ENCODE measurements at regions not wholly inside any gene's neighbourhood (a gene's known extent, or its start where the extent isn't known, plus 50 kb on each side); places are given as distances from the start of the nearest gene placed in this dataset.
"Not testable (repeated sequence)": the region's sequence is repeated elsewhere in the genome, so short reads cannot be mapped to it uniquely, and the experiment has no call there.

GRCh38 chr11:22078063-22078462, 114.8 kb upstream of the ANO5 start:
- DNase-seq, result no peak

- no peak for DNase-seq
These were observed 113.6 kb upstream of the ANO5 start for GRCh38 chr11:22079133-22079872.

- no peak for DNase-seq
These were observed 110.7 kb upstream of the ANO5 start for GRCh38 chr11:22082178-22082577.

- no peak for DNase-seq
These were observed 110.1 kb upstream of the ANO5 start for GRCh38 chr11:22082788-22083187.

GRCh38 chr11:22084056-22084455, 108.8 kb upstream of the ANO5 start:
- DNase-seq, result no peak

- DNase-seq, result no peak
These were observed 108.3 kb upstream of the ANO5 start for GRCh38 chr11:22084564-22084963.

GRCh38 chr11:22089609-22090008, 103.3 kb upstream of the ANO5 start:
- no peak for DNase-seq

- no peak for DNase-seq
These were observed 86.3 kb upstream of the ANO5 start for GRCh38 chr11:22106566-22106965.

- DNase-seq, result no peak
These were observed 77.3 kb upstream of the ANO5 start for GRCh38 chr11:22115470-22116029.

GRCh38 chr11:22127981-22128380, 64.9 kb upstream of the ANO5 start:
- DNase-seq, result not testable (repeated sequence)

GRCh38 chr11:22130462-22131053, 62.3 kb upstream of the ANO5 start:
- DNase-seq, result peak; percentile 56

- DNase-seq, result no peak
These were observed 59.1 kb upstream of the ANO5 start for GRCh38 chr11:22133776-22134175.

- no peak for DNase-seq
These were observed 54.6 kb upstream of the ANO5 start for GRCh38 chr11:22138264-22138663.

All from OCI-M1 (cell line).